ENCODE measurements at regions not wholly inside any gene's neighbourhood (a gene's known extent, or its start where the extent isn't known, plus 50 kb on each side); places are given as distances from the start of the nearest gene placed in this dataset.

GRCh38 chr4:130510661-130511060, 1414.7 kb downstream of the C4orf33 start:
- TF ChIP-seq CTCF (IDR thresholded peaks at IDR 0.05; ENCODE audit: borderline replicate concordance, extremely low read depth, low read length, poor library complexity, severe bottlenecking) = no peak
- TF ChIP-seq EZH2 (IDR thresholded peaks at IDR 0.05; ENCODE audit: borderline replicate concordance, low read depth, low read length, severe bottlenecking) = no peak

Data from DND-41 (cell line).